ENCODE measurements at regions not wholly inside any gene's neighbourhood (a gene's known extent, or its start where the extent isn't known, plus 50 kb on each side); places are given as distances from the start of the nearest gene placed in this dataset.

GRCh38 chr10:93235686-93236085 is 162.0 kb downstream of the CYP26A1 start:
- ChIA-PET CTCF (no interaction called here), POLR2A (no interaction called here)
- Mint-ChIP-seq H3K27ac (no peak overlapping the region), H3K4me3 (no peak overlapping the region), H3K36me3 (ENCODE audit: low read depth) (no peaks in the 10 kb centered on the region), H3K27me3 (peaks cover 15% of the 10 kb centered on the region), H3K9me3 (no peaks in the 10 kb centered on the region), H3K4me1 (ENCODE audit: low read depth) (no peaks in the 10 kb centered on the region)
- H3K27me3 ChIP-seq (ENCODE audit: control insufficient read depth in 1 of 2, insufficient read depth in 2 of 2, low read length in 2 of 2), result no peaks in the 10 kb centered on the region
- no peaks in the 10 kb centered on the region for H3K9me3 ChIP-seq (ENCODE audit: control insufficient read depth in 1 of 2, insufficient read depth in 1 of 2, low read length in 2 of 2)
- no peaks in the 10 kb centered on the region for H3K36me3 ChIP-seq (ENCODE audit: insufficient read depth, low read length)
- DNase-seq (no peak), ATAC-seq (ENCODE audit: poor library complexity) (no peak)
- H3K4me3 ChIP-seq (ENCODE audit: low read length), result no peak overlapping the region
- no peaks in the 10 kb centered on the region for H3K4me1 ChIP-seq (ENCODE audit: insufficient read depth, low read length)
- intact Hi-C loops (cut with DNase I, micrococcal nuclease), result no loop called here
- no peak overlapping the region for H3K27ac ChIP-seq (ENCODE audit: low read depth in 1 of 2, low read length in 2 of 2)
- TF ChIP-seq CTCF (IDR thresholded peaks at IDR 0.05), result no peak

DNA sequence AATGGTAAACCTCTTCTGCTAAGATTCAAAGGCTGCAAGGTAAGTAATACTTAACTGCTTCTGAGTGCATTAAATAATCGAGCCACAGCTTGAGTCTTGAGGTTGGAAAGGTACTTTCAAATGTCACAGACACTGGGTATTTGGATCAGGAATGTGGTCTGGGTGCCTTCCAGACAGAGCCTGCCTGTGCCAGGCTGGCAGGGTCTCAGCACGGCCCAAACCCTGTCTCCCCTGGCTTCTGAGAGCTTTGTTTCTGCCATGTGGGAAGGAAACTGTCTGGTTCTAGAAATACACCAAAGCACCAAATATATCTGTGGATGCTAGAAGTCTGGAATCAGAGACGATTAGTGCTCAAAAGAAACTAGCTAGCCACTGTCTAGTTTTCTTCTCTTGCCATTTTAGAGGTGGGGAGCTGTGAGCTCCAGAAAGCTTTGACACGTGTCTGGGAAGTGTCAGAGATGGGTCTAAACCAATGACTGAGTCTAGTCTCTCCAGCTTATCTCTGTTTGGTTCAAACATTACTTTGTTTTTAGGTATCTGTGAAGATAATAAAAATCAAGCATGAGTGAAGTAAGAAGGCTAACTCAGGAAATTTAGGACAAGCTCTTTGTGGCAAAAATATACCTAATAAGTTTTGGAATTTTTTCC is 162.8 kb downstream of the CYP26A1 start:
- H3K9me3 Mint-ChIP-seq, result no peaks in the 10 kb centered on the region
- H3K4me1 ChIP-seq (ENCODE audit: insufficient read depth, low read length), result no peaks in the 10 kb centered on the region
- intact Hi-C loops (cut with DNase I, micrococcal nuclease), result no loop called here
- ATAC-seq (ENCODE audit: poor library complexity) (no peak), DNase-seq (no peak)
- H3K4me3 ChIP-seq (ENCODE audit: low read length), result no peak overlapping the region
- no peaks in the 10 kb centered on the region for H3K4me1 Mint-ChIP-seq (ENCODE audit: low read depth)
- H3K9me3 ChIP-seq (ENCODE audit: control insufficient read depth in 1 of 2, insufficient read depth in 1 of 2, low read length in 2 of 2), result no peaks in the 10 kb centered on the region
- H3K4me3 Mint-ChIP-seq, result no peak overlapping the region
- POLR2A ChIA-PET, result no interaction called here
- no peak overlapping the region for H3K27ac Mint-ChIP-seq
- CTCF ChIA-PET, result interaction anchor here (0.8 kb wide), 1 partner anchor 13 kb away, joined by 5 read pairs; no protein-coding TSS in a partner anchor
- H3K27me3 ChIP-seq (ENCODE audit: control insufficient read depth in 1 of 2, insufficient read depth in 2 of 2, low read length in 2 of 2), result no peaks in the 10 kb centered on the region
- H3K36me3 ChIP-seq (ENCODE audit: insufficient read depth, low read length), result no peaks in the 10 kb centered on the region
- H3K27me3 Mint-ChIP-seq, result peaks cover 21% of the 10 kb centered on the region
- TF ChIP-seq CTCF (IDR thresholded peaks at IDR 0.05), result no peak
- H3K36me3 Mint-ChIP-seq (ENCODE audit: low read depth), result no peaks in the 10 kb centered on the region
- H3K27ac ChIP-seq (ENCODE audit: low read depth in 1 of 2, low read length in 2 of 2), result no peak overlapping the region

DNA sequence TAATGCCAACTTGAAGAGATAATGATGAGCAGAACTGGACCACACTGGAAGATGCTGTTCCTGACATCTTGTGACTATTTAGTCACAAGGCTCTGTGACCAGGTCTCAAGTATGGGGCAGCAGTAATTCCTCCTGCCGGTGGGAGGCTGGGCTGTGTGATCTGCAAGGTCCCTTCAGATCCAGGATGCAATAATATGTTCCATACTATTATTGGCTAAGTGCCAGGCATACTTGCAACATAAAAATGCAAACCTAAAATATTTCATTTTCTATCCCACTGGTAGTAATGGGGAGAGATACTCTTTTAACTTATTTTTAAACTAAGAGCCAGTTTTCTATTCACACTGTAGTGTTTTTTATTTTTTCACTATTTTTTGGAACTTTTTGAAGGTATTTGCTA is 171.5 kb downstream of the CYP26A1 start:
- Histone ChIP-seq H3K9me3 (ENCODE audit: control insufficient read depth in 1 of 2, insufficient read depth in 1 of 2, low read length in 2 of 2) (peaks cover 0 to 7% of the 10 kb centered on the region in 2 experiments), H3K27me3 (ENCODE audit: control insufficient read depth in 1 of 2, insufficient read depth in 2 of 2, low read length in 2 of 2) (no peaks in the 10 kb centered on the region), H3K27ac (ENCODE audit: low read depth in 1 of 2, low read length in 2 of 2) (no peak overlapping the region), H3K4me3 (ENCODE audit: low read length) (no peak overlapping the region), H3K36me3 (ENCODE audit: insufficient read depth, low read length) (no peaks in the 10 kb centered on the region), H3K4me1 (ENCODE audit: insufficient read depth, low read length) (no peaks in the 10 kb centered on the region)
- Mint-ChIP-seq H3K4me1 (ENCODE audit: low read depth) (no peaks in the 10 kb centered on the region), H3K4me3 (no peak overlapping the region), H3K27me3 (peaks cover 20% of the 10 kb centered on the region), H3K36me3 (ENCODE audit: low read depth) (no peaks in the 10 kb centered on the region), H3K9me3 (no peaks in the 10 kb centered on the region), H3K27ac (no peak overlapping the region)
- no peak for DNase-seq
- TF ChIP-seq CTCF (IDR thresholded peaks at IDR 0.05), result no peak
- CTCF ChIA-PET, result no interaction called here
- intact Hi-C loops (cut with DNase I, micrococcal nuclease), result no loop called here
- POLR2A ChIA-PET, result no interaction called here
- ATAC-seq (ENCODE audit: poor library complexity), result no peak
